ENCODE measurements at regions not wholly inside any gene's neighbourhood (a gene's known extent, or its start where the extent isn't known, plus 50 kb on each side); places are given as distances from the start of the nearest gene placed in this dataset.

GRCh38 chr3:86269364-86270155, 721.4 kb downstream of the VGLL3 start:
- TF ChIP-seq, protein P1, sequence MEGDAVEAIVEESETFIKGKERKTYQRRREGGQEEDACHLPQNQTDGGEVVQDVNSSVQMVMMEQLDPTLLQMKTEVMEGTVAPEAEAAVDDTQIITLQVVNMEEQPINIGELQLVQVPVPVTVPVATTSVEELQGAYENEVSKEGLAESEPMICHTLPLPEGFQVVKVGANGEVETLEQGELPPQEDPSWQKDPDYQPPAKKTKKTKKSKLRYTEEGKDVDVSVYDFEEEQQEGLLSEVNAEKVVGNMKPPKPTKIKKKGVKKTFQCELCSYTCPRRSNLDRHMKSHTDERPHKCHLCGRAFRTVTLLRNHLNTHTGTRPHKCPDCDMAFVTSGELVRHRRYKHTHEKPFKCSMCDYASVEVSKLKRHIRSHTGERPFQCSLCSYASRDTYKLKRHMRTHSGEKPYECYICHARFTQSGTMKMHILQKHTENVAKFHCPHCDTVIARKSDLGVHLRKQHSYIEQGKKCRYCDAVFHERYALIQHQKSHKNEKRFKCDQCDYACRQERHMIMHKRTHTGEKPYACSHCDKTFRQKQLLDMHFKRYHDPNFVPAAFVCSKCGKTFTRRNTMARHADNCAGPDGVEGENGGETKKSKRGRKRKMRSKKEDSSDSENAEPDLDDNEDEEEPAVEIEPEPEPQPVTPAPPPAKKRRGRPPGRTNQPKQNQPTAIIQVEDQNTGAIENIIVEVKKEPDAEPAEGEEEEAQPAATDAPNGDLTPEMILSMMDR (IDR thresholded peaks at IDR 0.05; ENCODE audit: extremely low read depth, missing control alignments): no peak
- DNase-seq (ENCODE audit: low spot score): no peak

DNA sequence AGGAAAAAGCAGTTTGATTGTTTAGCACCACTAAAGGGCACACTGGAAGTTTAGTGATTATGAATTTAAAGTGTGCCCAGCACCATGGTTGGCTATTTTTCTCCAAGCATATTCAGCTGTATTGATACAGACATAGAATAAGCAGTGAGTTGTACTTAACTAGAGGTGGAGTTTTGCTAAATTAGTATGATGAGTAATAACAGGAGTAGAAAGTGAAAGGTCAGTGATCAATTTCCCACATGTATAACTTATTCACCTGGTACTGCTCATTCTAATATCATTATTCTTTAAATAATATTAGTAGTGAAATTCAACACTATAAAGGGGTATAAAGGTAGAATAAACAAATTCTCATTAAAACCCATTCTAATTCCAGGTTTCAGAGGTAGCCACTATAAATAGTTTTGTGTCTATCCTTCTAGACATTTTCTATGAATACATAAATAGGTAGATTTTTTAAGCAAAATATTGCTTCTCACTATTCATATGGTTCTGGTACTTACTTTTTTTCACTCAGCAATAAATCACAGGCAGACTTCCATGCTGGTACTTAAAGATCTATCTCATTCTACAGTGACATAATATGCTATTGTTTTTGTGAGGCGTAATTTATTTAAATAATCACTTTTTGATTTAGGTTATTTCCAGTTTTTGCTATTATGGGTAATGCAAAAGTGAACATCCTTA, 732.9 kb downstream of the VGLL3 start:
- TF ChIP-seq, protein P1 (IDR thresholded peaks at IDR 0.05; ENCODE audit: extremely low read depth, missing control alignments): no peak
- DNase-seq (ENCODE audit: low spot score): peak; percentile 10

DNA sequence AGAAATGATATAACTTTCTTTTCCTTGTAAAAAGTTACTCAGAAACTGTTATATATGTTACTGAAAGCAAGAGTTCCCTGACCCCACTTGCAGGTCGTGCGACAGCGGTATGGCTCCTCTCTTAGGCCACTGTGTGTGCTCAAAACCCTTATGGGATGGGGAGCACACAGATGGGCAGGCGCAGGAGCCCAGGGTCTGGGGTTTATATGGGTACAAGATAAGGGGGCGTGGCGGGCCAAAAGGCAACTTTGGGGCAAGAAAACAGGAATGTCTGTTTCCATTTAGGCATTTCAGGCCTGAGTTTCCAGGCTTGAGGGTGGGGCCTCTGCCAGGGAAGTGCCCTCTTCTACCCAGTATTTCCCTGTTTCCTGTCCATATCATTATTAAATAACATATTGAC, 736.5 kb downstream of the VGLL3 start:
- TF ChIP-seq, protein P1 (IDR thresholded peaks at IDR 0.05; ENCODE audit: extremely low read depth, missing control alignments): no peak

GRCh38 chr3:86251781-86252180, 739.2 kb downstream of the VGLL3 start:
- TF ChIP-seq, protein P1 (IDR thresholded peaks at IDR 0.05; ENCODE audit: extremely low read depth, missing control alignments): no peak
- no peak for DNase-seq (ENCODE audit: low spot score)

More for the DNA sequence above, 736.5 kb downstream of the VGLL3 start:
- DNase-seq (ENCODE audit: low spot score): no peak

GRCh38 chr3:86249833-86250232, 741.1 kb downstream of the VGLL3 start:
- no peak for DNase-seq (ENCODE audit: low spot score)

DNA sequence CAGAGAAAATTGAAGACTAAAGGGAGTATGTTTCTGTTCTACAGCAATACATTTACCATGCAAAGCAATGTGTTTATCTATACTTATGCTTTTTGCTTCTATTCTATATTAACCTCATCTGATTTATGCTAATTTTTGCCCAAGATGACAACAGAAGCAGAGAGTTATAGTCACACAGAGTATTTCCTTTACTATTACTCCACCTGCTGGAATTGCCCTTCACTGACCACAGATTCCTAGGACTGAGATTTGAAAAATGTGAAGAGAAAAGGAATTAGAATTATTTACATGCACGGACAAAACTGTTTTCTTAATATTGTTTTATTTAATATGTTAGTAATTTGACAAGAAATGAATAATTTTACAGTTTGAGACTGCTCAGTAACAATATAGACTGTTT, 745.6 kb downstream of the VGLL3 start:
- TF ChIP-seq, protein P1 (IDR thresholded peaks at IDR 0.05; ENCODE audit: extremely low read depth, missing control alignments): no peak
- DNase-seq (ENCODE audit: low spot score): no peak

More at GRCh38 chr3:86249833-86250232, 741.1 kb downstream of the VGLL3 start:
- TF ChIP-seq, protein P1 (IDR thresholded peaks at IDR 0.05; ENCODE audit: extremely low read depth, missing control alignments): no peak

DNA sequence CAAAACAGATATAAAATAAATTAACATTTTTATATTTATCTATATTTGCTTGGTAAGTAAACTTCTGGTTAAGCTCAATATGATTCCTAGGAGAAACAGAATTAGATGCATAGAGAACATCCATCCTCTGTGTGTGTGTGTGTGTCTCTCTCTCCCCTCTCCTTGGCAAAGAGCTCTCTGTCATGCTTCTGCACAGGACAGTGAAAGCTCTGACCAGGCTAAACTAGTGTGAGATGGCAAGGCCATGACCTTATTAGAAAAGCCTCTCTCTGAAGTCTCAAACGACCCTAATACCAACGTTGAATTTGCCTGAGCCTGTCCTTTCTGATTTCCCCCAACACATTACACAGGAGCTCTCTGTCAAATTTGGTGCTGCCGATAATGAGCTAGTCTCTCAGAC, 746.0 kb downstream of the VGLL3 start:
- no peak for DNase-seq (ENCODE audit: low spot score)
- TF ChIP-seq, protein P1 (IDR thresholded peaks at IDR 0.05; ENCODE audit: extremely low read depth, missing control alignments): no peak
